ENCODE measurements at regions not wholly inside any gene's neighbourhood (a gene's known extent, or its start where the extent isn't known, plus 50 kb on each side); places are given as distances from the start of the nearest gene placed in this dataset.

- intact Hi-C loops (cut with micrococcal nuclease), result no loop called here
- Histone ChIP-seq H3K4me2 (ENCODE audit: low read length) (no peak overlapping the region), H3K36me3 (ENCODE audit: low read depth, low read length) (no peaks in the 10 kb centered on the region), H3K4me1 (ENCODE audit: insufficient read depth, low read length) (peaks cover 19% of the 10 kb centered on the region), H3K4me3 (ENCODE audit: low read length) (no peak overlapping the region), H3K9ac (ENCODE audit: low read length) (no peak overlapping the region), H2AFZ (ENCODE audit: low read length) (no peak overlapping the region), H3K9me3 (ENCODE audit: low read length) (no peaks in the 10 kb centered on the region), H4K20me1 (ENCODE audit: low read length) (no peaks in the 10 kb centered on the region), H3K9me2 (replicated peaks; ENCODE audit: low read length) (no peaks in the 10 kb centered on the region), H3K79me2 (ENCODE audit: low read length) (no peaks in the 10 kb centered on the region), H3K27me3 (ENCODE audit: low read length) (no peaks in the 10 kb centered on the region), H3F3A (ENCODE audit: low read length, unreplicated experiment) (peaks cover 3% of the 10 kb centered on the region), H3K27ac (ENCODE audit: low read length) (no peak overlapping the region)
- TF ChIP-seq EZH2 (IDR thresholded peaks at IDR 0.05; ENCODE audit: low read length, unreplicated experiment) (no peak), CTCF (conservative IDR thresholded peaks at IDR 0.05; ENCODE audit: low read depth, low read length) (no peak), EZH2phosphoT487 (IDR thresholded peaks at IDR 0.05; ENCODE audit: borderline replicate concordance, low read length) (no peak)
- DNase-seq (no peak), ATAC-seq (no peak)
- no TSS peak for BruUV-seq (replicated peaks)
- ChIA-PET CTCF (no interaction called here), POLR2A (ENCODE audit: unreplicated experiment) (no interaction called here)
Observed at GRCh38 chr1:220374449-220374848, 102.2 kb upstream of the RAB3GAP2 start.

GRCh38 chr1:220372451-220372850 lies 100.2 kb upstream of the RAB3GAP2 start:
- no peak overlapping the region for H3K27ac ChIP-seq (ENCODE audit: low read length)
- no peaks in the 10 kb centered on the region for H3K9me2 ChIP-seq (replicated peaks; ENCODE audit: low read length)
- no peak overlapping the region for H3K4me2 ChIP-seq (ENCODE audit: low read length)
- CTCF ChIA-PET, result interaction anchor here (0.6 kb wide), 1 partner anchor 360 kb away, joined by 5 read pairs; no protein-coding TSS in a partner anchor
- intact Hi-C loops (cut with micrococcal nuclease), result no loop called here
- H2AFZ ChIP-seq (ENCODE audit: low read length), result no peak overlapping the region
- ATAC-seq (no peak), DNase-seq (no peak)
- POLR2A ChIA-PET (ENCODE audit: unreplicated experiment), result no interaction called here
- H3K9ac ChIP-seq (ENCODE audit: low read length), result no peak overlapping the region
- H3K79me2 ChIP-seq (ENCODE audit: low read length), result no peaks in the 10 kb centered on the region
- no TSS peak for BruUV-seq (replicated peaks)
- peaks cover 39% of the 10 kb centered on the region for H3K4me1 ChIP-seq (ENCODE audit: insufficient read depth, low read length)
- no peaks in the 10 kb centered on the region for H3K9me3 ChIP-seq (ENCODE audit: low read length)
- no peaks in the 10 kb centered on the region for H3K36me3 ChIP-seq (ENCODE audit: low read depth, low read length)
- TF ChIP-seq EZH2phosphoT487 (IDR thresholded peaks at IDR 0.05; ENCODE audit: borderline replicate concordance, low read length), result no peak
- no peak for TF ChIP-seq EZH2 (IDR thresholded peaks at IDR 0.05; ENCODE audit: low read length, unreplicated experiment)
- H4K20me1 ChIP-seq (ENCODE audit: low read length), result no peaks in the 10 kb centered on the region
- no peak overlapping the region for H3K4me3 ChIP-seq (ENCODE audit: low read length)
- H3K27me3 ChIP-seq (ENCODE audit: low read length), result no peaks in the 10 kb centered on the region
- peaks cover 3% of the 10 kb centered on the region for H3F3A ChIP-seq (ENCODE audit: low read length, unreplicated experiment)

GRCh38 chr1:220371324-220371723 lies 99.1 kb upstream of the RAB3GAP2 start:
- ATAC-seq, result peak; percentile 25; the same call in 1 of the 2 replicates
- Histone ChIP-seq H3F3A (ENCODE audit: low read length, unreplicated experiment) (peaks cover 3% of the 10 kb centered on the region), H2AFZ (ENCODE audit: low read length) (no peak overlapping the region), H3K27me3 (ENCODE audit: low read length) (no peaks in the 10 kb centered on the region), H3K4me2 (ENCODE audit: low read length) (no peak overlapping the region), H3K36me3 (ENCODE audit: low read depth, low read length) (no peaks in the 10 kb centered on the region), H3K27ac (ENCODE audit: low read length) (no peak overlapping the region), H3K4me3 (ENCODE audit: low read length) (no peak overlapping the region), H4K20me1 (ENCODE audit: low read length) (no peaks in the 10 kb centered on the region), H3K79me2 (ENCODE audit: low read length) (no peaks in the 10 kb centered on the region), H3K4me1 (ENCODE audit: insufficient read depth, low read length) (peaks cover 41% of the 10 kb centered on the region), H3K9ac (ENCODE audit: low read length) (no peak overlapping the region), H3K9me2 (replicated peaks; ENCODE audit: low read length) (no peaks in the 10 kb centered on the region), H3K9me3 (ENCODE audit: low read length) (no peaks in the 10 kb centered on the region)
- peak; percentile 29 for DNase-seq
- POLR2A ChIA-PET (ENCODE audit: unreplicated experiment), result no interaction called here
- intact Hi-C loops (cut with micrococcal nuclease), result no loop called here
- no TSS peak for BruUV-seq (replicated peaks)
- CTCF ChIA-PET, result no interaction called here
- peak; percentile 36 for TF ChIP-seq CTCF (conservative IDR thresholded peaks at IDR 0.05; ENCODE audit: low read depth, low read length)
- no peak for TF ChIP-seq EZH2 (IDR thresholded peaks at IDR 0.05; ENCODE audit: low read length, unreplicated experiment)
